Nephron progenitor cell (in vitro differentiated cells): ENCODE measurements at regions not wholly inside any gene's neighbourhood (a gene's known extent, or its start where the extent isn't known, plus 50 kb on each side); places are given as distances from the start of the nearest gene placed in this dataset.

Experiments used
- DNase-seq: peaks from one replicate; pipeline ENCODE4 v3.0.0; 2021
- H3K27ac Mint-ChIP-seq: 2 replicates; pipeline ENCODE4 v1.8.0; 2021; ENCODE audit warnings: mild to moderate bottlenecking, moderate library complexity, mixed read lengths
- H3K27me3 Mint-ChIP-seq: 2 replicates; pipeline ENCODE4 v1.8.0; 2021; ENCODE audit warnings: mild to moderate bottlenecking, low read depth, mixed read lengths; ENCODE audit not compliant: poor library complexity
- H3K36me3 Mint-ChIP-seq: 2 replicates; pipeline ENCODE4 v1.8.0; 2021; ENCODE audit warnings: low read depth, mixed read lengths
- H3K4me1 Mint-ChIP-seq: 2 replicates; pipeline ENCODE4 v1.8.0; 2021; ENCODE audit warnings: mixed read lengths
- H3K4me3 Mint-ChIP-seq: 2 replicates; pipeline ENCODE4 v1.8.0; 2021; ENCODE audit warnings: mild to moderate bottlenecking, moderate library complexity, mixed read lengths
- H3K9me3 Mint-ChIP-seq: 2 replicates; pipeline ENCODE4 v1.8.0; 2021; ENCODE audit warnings: mild to moderate bottlenecking, moderate library complexity, mixed read lengths
- TF ChIP-seq, protein P1 (sequence below): fragments of 200-600 bp; sonication (generic); IDR thresholded peaks from 2 replicates; pipeline ENCODE4 v1.5.0; 2021; ENCODE audit warnings: antibody characterized with exemption

DNA sequence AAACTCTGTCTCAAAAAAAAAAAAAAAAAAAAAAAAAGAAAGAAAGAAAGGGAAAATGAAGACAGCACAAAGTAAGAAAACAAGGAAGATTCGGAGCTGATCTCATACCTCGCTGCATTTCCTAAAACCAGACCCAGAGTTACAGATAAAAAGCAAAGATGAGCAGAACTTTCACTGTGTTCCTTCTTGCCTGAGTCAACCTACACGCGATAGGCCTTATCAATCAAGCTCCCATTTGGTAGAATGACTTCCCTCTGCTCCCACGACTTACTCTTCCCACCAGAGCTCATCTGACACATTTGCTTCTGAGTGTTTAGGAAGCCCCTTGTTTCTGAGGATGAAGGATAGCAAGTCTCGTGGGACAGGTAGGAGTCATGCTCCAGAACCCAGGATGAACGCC, 302.9 kb downstream of the TFAP2A start:
- H3K36me3 Mint-ChIP-seq = no peaks in the 10 kb centered on the region
- no peak overlapping the region for H3K27ac Mint-ChIP-seq
- TF ChIP-seq, protein P1, sequence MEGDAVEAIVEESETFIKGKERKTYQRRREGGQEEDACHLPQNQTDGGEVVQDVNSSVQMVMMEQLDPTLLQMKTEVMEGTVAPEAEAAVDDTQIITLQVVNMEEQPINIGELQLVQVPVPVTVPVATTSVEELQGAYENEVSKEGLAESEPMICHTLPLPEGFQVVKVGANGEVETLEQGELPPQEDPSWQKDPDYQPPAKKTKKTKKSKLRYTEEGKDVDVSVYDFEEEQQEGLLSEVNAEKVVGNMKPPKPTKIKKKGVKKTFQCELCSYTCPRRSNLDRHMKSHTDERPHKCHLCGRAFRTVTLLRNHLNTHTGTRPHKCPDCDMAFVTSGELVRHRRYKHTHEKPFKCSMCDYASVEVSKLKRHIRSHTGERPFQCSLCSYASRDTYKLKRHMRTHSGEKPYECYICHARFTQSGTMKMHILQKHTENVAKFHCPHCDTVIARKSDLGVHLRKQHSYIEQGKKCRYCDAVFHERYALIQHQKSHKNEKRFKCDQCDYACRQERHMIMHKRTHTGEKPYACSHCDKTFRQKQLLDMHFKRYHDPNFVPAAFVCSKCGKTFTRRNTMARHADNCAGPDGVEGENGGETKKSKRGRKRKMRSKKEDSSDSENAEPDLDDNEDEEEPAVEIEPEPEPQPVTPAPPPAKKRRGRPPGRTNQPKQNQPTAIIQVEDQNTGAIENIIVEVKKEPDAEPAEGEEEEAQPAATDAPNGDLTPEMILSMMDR = no peak
- H3K4me1 Mint-ChIP-seq = peaks cover 24% of the 10 kb centered on the region
- peak overlapping the region; percentile 48 for H3K4me3 Mint-ChIP-seq
- DNase-seq = no peak
- H3K27me3 Mint-ChIP-seq = peaks cover 19% of the 10 kb centered on the region
- H3K9me3 Mint-ChIP-seq = no peaks in the 10 kb centered on the region

DNA sequence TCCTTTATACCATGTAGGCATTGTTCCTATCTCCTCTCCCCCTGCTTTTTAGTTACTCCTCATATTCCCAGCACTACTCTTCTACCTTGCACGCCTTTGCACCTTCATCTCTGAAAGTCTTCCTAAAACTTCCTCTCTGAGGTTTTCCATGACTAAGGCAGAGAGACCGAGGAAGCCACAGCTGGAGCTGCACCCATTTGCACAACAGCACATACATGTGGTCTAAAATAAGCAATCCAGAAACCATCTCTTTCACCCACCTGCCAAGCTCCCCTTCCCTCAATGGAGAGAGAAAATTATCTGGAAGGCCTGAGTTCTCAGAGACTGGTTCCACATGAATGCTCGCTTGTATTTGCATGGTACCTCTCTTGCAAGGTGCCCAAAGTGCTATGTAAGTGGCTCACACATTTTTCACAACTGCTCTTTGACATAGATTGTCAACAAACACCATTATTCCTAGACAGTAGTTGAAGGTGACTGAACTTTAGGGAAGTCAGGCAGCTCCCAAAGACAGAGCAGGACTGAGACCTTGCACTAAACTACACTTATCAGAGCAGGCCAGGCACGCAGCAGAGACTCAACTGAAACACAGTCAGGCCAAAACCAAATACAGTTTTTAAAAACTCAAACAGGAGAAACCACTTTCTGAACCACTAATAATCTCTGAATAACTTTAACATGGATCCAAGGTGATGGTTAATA, 313.2 kb downstream of the TFAP2A start:
- H3K4me3 Mint-ChIP-seq = no peak overlapping the region
- H3K27ac Mint-ChIP-seq = no peak overlapping the region
- H3K9me3 Mint-ChIP-seq = peaks cover 3% of the 10 kb centered on the region
- DNase-seq = no peak
- H3K4me1 Mint-ChIP-seq = peaks cover 11% of the 10 kb centered on the region
- no peaks in the 10 kb centered on the region for H3K36me3 Mint-ChIP-seq
- peaks cover 7% of the 10 kb centered on the region for H3K27me3 Mint-ChIP-seq
- TF ChIP-seq, protein P1 = no peak

DNA sequence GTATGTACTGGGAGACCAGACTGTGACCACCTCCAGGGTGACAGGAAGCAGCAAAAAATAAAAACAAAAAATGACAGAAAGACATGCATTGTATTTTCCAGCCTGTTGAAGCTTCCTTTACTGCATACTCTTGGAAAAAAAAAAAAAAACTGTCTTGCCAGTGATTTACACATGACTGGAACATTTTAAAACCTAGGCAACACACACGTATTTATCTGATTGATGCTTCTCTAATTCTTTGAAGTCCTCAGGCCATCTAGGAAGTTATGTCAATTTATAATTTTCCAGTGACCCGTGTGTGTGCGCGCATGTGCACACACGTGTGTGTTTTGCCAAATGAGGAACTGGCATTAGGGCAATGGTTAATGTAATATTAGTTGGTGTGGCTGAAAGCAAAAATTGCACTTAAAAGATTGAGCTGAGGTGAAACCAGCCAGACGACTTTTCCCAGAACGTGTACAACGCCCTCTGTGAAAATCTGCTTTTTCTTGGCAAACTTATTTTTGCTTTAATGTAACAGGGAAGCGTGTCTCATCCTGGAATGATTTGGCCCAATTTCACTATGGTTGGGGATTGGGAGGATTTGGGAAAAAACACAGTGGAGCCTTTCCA, 315.2 kb downstream of the TFAP2A start:
- no peak overlapping the region for H3K27ac Mint-ChIP-seq
- H3K4me1 Mint-ChIP-seq = peaks cover 11% of the 10 kb centered on the region
- H3K4me3 Mint-ChIP-seq = no peak overlapping the region
- peaks cover 7% of the 10 kb centered on the region for H3K27me3 Mint-ChIP-seq
- TF ChIP-seq, protein P1 = no peak
- DNase-seq = no peak
- peaks cover 12% of the 10 kb centered on the region for H3K9me3 Mint-ChIP-seq
- H3K36me3 Mint-ChIP-seq = no peaks in the 10 kb centered on the region

DNA sequence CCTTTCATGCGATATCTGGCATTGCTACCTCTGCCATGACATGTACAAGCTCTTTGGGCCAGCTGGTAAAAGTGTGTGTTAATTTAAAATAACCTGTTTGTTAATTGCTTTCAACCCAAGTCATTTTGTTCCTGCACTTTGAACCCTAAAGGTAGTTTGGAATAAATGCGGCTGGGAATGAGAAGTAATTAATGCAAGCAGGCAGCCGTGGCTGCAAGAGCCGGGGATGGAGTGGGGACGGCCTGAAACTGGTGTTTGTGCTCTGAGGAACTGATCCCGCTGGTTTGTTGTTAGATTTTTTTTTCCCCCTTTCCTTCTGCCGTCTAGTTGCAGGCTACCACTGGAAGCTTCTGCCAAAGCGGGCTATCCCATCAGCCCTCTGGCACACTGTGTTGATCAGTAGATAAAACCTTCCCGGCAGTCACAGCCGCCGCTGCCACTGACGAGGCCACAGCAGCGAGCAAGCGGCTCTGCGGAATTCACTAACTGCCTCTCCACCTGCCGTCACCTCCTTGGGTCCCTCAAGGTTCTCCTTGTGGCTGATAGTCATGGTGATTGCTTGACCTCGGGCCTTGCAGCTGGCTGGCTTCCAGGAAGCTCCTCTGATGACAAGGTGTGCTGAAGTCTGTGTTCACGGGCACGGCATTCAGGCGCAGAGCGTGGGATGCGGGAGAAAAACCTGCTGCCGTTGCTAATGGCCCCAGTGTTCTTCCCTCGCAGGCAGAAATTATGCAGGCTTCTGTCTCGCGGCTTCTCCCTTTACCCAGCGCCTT, 315.9 kb downstream of the TFAP2A start:
- Mint-ChIP-seq H3K4me3 (no peak overlapping the region), H3K9me3 (peaks cover 19% of the 10 kb centered on the region), H3K36me3 (peaks cover 3% of the 10 kb centered on the region), H3K27me3 (peaks cover 6% of the 10 kb centered on the region), H3K27ac (peak overlapping the region; percentile 25), H3K4me1 (peaks cover 11% of the 10 kb centered on the region)
- peak; percentile 9 for DNase-seq
- TF ChIP-seq, protein P1 = no peak

DNA sequence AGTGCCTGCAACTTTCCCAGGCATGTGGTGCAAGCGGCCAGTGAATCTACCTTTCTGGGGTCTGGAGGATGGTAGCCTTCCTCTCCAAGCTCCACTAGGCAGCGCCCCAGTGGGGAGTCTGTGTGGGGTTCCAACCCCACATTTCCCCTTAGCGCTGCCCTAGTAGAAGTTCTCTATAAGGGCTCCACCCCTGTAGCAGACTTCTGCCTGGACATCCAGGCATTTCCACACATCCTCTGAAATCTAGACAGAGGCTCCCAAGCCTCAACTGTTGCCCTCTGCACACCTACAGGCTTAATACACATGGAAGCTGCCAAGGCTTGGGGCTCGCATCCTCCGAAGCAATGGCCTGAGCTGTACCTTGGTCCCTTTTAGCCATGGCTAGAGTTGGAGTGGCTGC, 321.6 kb downstream of the TFAP2A start:
- H3K4me3 Mint-ChIP-seq = no peak overlapping the region
- peaks cover 31% of the 10 kb centered on the region for H3K9me3 Mint-ChIP-seq
- TF ChIP-seq, protein P1 = no peak
- no peaks in the 10 kb centered on the region for H3K4me1 Mint-ChIP-seq
- DNase-seq = no peak
- H3K36me3 Mint-ChIP-seq = peaks cover 5% of the 10 kb centered on the region
- no peak overlapping the region for H3K27ac Mint-ChIP-seq
- peaks cover 9% of the 10 kb centered on the region for H3K27me3 Mint-ChIP-seq
